HL-60 (cell line): ENCODE measurements at regions not wholly inside any gene's neighbourhood (a gene's known extent, or its start where the extent isn't known, plus 50 kb on each side); places are given as distances from the start of the nearest gene placed in this dataset.

ENCODE experiments used
- GABPA ChIP-seq: IDR thresholded peaks from 2 replicates; pipeline ENCODE4 v1.6.1; 2012; ENCODE audit warnings: low read depth
- SPI1 ChIP-seq: IDR thresholded peaks from 2 replicates; pipeline ENCODE4 v1.6.1; 2012; ENCODE audit warnings: low read depth, mild to moderate bottlenecking, borderline replicate concordance
- TF ChIP-seq, protein P1 (sequence below): IDR thresholded peaks from one replicate; pipeline ENCODE4 v1.5.1; 2011; ENCODE audit warnings: low read length, control low read depth, inconsistent platforms; ENCODE audit not compliant: insufficient read depth
- TF ChIP-seq, protein P2 (sequence below): IDR thresholded peaks from 2 replicates; pipeline ENCODE4 v1.6.1; 2012; ENCODE audit warnings: low read depth; ENCODE audit not compliant: insufficient replicate concordance

DNA sequence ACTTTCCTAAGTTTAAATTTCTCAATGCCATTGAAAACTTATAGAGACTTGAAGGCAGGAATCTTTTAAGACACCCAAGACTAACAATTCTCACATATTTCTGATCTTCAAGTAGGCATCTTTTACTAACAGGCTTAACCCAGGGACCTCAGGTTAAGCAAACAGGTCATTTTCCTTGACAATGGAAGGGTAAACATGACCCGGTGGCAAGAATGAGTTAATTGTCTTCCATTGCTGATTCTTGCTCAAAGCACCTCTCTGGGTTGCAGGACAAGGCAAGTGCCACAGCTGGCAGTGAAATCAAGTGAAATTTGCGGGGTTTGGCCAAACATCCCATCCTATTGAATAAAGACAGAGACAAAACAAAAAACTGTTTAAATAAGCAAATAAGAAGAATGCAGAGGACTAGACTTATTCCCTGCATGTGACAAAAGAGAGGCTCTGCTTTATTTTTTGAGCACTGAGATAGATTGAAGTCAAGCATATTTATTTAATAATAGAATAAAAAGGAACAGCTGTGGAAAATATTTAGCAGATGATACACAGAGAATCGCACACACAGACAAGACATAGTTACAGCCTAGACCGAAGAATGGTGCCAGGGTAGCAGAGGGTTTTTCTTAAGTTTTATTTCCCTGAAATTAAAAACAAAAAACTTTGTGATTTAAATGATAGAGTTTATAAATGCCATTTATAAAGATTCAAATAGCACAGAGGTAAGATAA is 56.0 kb upstream of the MITF start:
- TF ChIP-seq, protein P1, sequence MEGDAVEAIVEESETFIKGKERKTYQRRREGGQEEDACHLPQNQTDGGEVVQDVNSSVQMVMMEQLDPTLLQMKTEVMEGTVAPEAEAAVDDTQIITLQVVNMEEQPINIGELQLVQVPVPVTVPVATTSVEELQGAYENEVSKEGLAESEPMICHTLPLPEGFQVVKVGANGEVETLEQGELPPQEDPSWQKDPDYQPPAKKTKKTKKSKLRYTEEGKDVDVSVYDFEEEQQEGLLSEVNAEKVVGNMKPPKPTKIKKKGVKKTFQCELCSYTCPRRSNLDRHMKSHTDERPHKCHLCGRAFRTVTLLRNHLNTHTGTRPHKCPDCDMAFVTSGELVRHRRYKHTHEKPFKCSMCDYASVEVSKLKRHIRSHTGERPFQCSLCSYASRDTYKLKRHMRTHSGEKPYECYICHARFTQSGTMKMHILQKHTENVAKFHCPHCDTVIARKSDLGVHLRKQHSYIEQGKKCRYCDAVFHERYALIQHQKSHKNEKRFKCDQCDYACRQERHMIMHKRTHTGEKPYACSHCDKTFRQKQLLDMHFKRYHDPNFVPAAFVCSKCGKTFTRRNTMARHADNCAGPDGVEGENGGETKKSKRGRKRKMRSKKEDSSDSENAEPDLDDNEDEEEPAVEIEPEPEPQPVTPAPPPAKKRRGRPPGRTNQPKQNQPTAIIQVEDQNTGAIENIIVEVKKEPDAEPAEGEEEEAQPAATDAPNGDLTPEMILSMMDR = no peak
- TF ChIP-seq GABPA (no peak), SPI1 (no peak)
- TF ChIP-seq, protein P2, sequence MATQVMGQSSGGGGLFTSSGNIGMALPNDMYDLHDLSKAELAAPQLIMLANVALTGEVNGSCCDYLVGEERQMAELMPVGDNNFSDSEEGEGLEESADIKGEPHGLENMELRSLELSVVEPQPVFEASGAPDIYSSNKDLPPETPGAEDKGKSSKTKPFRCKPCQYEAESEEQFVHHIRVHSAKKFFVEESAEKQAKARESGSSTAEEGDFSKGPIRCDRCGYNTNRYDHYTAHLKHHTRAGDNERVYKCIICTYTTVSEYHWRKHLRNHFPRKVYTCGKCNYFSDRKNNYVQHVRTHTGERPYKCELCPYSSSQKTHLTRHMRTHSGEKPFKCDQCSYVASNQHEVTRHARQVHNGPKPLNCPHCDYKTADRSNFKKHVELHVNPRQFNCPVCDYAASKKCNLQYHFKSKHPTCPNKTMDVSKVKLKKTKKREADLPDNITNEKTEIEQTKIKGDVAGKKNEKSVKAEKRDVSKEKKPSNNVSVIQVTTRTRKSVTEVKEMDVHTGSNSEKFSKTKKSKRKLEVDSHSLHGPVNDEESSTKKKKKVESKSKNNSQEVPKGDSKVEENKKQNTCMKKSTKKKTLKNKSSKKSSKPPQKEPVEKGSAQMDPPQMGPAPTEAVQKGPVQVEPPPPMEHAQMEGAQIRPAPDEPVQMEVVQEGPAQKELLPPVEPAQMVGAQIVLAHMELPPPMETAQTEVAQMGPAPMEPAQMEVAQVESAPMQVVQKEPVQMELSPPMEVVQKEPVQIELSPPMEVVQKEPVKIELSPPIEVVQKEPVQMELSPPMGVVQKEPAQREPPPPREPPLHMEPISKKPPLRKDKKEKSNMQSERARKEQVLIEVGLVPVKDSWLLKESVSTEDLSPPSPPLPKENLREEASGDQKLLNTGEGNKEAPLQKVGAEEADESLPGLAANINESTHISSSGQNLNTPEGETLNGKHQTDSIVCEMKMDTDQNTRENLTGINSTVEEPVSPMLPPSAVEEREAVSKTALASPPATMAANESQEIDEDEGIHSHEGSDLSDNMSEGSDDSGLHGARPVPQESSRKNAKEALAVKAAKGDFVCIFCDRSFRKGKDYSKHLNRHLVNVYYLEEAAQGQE = no peak
